Inflammatory macrophage (primary cell): ENCODE measurements at regions not wholly inside any gene's neighbourhood (a gene's known extent, or its start where the extent isn't known, plus 50 kb on each side); places are given as distances from the start of the nearest gene placed in this dataset.
"Not testable (repeated sequence)": the region's sequence is repeated elsewhere in the genome, so short reads cannot be mapped to it uniquely, and the experiment has no call there.

Experiments
- DNase-seq, 2 donors: peaks; one replicate each; pipeline ENCODE4 v3.0.0-alpha.2; 2020 to 2022

DNA sequence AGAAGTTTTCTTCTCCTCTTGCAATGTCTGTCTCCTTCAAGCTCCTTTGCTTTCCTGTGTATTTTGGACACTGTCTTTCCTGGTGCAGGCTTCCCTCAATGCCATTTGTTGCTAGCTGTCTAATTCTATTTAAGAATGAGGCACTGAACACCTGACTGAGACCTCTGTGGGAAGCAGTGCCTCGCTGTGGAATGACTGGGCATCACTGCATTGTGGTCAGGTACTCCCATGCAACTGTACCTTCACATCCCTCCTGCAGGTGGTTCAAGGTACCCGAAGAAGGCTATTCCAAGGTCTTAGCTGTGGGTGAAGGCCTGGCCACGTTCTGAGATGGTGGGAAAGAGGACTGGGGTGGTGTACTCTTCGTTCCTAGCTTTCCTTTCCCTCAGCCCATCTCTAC, 152.8 kb upstream of the CTAGE1 start:
- DNase-seq, result no peak

DNA sequence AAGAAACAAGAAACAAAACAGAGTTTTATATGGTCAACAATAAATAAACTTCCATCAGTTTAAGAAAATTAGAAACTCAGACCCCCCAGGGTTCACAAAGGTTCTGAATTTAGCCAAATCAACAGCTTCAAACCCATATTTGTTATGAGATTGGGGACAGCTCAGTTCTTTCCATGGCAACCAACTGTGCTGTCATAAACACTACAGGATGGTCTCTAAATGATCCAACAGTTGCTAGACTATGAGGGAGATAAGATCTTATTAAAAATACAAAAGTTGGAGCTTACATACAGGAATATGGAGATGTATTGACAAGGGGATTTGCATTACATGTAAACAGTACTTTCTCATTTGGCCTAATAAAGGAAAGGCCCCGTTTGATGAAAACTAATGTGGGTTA, 154.6 kb upstream of the CTAGE1 start:
- no peak for DNase-seq

DNA sequence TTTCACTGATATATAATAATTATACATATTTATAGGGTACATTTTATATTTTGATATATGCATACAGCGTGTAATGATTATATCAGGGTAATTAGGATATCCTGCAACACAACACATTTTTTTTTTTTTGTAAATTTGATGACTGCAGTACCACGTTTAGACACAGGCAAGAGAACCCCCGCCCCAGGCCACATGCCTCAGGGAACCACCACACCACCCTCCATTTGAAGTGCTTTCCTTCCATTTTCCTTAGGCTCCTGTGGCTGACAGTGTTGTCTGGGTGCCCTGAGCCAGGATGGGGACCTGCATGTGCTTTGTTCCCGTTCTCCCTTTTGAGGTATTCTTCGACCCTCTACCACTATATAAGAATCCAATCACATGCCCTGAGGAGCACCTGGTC, 161.6 kb upstream of the CTAGE1 start:
- DNase-seq, result no peak

DNA sequence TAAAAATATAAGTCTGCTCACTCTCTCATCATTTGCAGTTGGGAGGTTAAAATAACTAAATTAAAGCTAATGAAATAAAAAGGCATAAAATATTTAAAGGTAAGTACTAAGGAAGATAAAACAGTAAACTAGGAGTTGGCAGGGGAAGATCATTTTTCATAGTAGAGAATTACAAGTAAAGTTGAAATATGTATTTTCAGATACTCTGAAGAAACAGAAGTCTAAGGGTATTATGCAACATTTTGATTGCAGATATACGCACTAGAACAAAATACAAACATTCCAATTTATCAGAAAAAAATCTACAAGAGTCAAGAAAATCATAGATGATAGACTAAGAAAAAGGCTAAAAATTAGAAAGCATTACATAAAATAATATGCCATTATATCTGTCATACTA, 167.6 kb upstream of the CTAGE1 start:
- DNase-seq, result no peak

DNA sequence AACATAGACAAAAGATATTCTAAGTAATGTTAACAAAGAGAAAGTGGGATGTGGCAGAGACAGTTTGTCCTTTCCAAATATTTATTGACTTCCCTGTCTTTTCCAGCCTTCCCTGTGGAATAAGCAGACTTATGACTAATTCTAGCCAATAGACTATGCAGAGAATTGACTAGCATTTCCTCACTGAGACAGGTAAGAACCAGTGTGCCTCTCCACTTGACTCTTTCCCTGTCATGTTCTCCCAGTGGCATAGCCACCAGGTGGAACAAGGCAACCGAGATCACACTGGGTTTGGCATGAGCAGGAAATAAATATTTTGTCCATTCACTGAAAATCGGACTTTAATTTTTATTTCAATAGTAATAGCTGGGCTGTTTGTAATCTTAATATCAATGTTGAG, 168.1 kb upstream of the CTAGE1 start:
- DNase-seq, result no peak

DNA sequence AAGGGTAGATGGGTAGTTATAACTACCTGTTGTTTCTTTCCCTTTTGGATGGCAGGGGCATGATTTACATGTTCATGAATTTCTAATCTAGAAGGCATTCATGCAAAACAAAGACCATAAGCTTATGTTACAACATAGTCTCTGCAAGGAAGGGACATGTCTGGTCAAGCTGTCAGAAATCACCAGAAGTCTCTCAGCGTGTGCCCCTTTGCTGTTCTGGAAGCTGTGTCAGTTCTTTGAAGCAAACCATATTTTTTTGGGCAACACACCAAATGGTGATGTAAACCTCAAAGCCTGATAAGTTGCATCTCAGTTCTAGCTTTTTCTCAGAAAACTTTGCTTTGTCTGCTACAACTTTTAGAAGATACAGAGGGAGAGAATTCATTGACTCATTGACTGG, 173.5 kb upstream of the CTAGE1 start:
- no peak for DNase-seq

DNA sequence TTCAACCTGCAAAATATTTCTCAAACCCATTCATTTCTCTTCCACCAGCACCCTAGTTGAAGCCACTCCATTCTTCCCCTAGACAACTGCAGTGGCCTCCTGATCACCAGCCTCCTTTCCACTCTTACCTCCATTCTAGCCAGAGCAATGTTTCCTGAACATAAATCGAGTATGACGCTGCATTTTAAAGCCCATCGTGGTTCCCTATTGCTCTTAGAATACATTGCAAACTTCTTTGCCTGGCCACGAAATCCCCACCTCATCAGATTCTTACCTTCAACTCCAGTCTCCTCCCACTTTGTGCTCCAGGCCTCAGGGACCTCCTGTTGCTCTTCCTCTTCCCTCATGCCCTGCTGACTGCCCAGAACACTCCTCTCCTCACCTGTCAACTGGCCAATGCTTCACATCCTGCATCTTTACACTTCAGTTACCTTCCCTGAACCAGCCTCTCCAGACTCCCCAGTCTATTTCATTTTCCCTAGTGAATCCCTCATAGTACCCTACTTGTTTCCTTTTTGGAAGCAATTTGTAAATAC, 176.5 kb upstream of the CTAGE1 start:
- no peak for DNase-seq

DNA sequence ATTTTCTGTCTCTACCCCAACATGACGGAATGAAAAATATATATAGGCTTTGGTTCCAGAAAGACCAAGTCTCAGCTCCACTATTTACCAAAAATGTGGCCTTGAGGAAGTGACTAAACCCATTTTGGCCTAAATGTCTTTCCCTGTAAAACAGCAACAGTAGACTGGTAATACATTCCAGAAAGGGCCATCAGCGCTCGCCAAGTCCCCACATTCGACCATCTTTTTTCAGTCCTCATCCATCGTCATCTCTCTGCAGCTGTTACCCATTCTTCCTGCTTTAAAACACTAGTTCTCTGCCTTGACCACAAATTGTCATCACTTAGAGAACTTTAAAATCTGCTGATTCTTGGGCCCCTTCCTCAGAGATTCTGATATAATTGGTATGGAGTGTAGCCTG, 183.8 kb upstream of the CTAGE1 start:
- DNase-seq, result no peak

DNA sequence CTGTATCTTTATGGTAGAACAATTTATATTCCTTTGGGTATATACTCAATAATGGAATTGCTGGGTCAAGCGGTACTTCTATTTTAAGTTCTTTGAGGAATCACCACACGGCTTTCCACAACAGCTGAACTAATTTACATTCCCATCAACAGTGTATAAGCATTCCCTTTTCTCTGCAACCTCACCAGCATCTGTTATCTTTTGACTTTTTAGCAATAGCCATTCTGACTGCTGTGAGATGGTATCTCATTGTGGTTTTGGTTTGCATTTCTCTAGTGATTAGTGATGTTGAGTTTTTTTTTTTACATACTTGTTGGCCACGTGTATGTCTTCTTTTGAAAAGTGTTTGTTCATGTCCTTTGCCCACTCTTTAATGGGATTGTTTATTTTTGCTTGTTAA, 184.7 kb upstream of the CTAGE1 start:
- DNase-seq, result not testable (repeated sequence)

DNA sequence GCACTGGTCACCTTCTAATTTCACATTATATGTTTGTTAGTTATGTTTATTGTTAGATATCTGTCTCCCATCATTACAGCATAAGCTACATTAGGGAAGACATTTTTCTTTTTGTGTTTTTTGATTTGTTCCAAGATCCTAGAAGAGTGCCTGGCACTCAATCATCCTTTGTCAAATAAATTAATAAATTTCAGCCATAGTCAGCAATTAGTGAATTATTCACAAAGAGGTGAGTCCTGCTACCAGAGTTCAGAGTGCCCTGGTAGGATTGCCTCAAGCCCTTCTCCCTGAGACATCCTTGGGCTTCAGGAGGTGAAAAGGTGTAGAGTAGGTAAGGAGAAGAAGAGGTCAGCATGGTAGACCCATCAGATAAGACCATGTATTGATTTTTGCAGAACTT, 186.2 kb upstream of the CTAGE1 start:
- no peak for DNase-seq

DNA sequence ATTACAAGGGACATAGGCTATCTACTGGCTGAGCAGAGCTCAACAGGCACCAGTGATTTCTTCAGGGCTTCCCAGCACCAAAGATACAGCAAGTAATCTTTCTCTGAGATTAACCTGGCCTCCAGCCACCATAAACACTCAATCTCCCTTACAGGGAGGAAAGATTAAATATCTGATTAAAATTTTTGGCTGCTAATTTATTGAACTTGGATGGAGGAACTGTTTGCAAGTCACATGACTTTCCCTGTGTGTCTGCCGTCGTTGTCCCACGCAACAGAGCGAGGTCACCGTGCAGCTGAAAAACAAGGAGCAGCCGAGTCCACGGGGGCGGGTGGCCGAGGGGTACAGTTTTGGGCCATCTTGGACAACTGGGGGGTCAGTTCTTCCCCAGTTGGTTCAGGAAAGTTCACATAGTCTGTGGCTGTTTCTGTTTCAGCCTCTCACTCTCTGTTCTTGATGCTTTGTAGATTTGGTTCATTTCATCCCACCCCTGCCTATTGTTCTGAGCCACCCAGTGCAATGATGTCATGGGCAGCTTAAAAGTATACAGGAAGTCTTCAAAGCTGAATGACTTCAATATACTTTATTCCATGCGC, 186.8 kb upstream of the CTAGE1 start:
- no peak for DNase-seq

DNA sequence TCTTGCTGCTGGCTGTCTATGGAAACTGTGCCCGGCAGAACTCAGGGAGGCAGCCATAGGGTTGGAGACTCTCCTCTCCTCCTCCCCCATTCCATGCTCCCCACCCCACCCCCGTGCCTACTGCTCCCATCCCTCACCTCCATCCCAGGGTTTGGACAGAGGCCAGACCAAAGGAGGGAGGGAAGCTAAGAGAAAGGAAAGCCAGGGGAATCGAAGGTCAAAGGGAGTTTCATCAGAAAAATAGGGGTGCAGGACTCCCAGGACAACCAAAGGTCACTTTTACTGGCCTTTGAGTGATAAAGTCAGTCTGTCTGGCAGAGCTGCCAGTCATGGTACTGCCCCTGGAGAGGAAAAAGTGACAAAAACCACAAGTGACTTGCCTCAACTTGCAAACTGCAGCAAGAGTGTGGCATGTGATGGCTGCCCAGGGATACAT, 187.3 kb upstream of the CTAGE1 start:
- DNase-seq, result no peak

DNA sequence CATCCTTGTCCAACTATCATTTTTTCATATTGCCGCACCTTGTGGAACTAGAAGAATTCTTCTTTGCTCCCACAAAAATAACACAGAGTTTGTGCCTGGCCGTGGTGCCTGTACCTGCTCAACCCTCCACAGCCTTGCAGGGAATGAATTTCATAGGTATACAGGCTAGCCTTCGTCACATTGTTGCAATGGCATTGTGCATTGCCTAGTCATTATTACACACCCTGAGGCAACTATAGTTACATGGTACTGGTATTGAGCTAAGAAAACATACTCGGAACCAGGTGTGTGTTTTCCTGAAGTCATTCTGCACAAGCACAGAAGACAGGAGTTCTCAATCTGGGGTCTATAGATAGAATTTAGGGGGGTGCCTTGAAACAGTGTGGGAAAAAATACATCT, 188.0 kb upstream of the CTAGE1 start:
- DNase-seq, result no peak

DNA sequence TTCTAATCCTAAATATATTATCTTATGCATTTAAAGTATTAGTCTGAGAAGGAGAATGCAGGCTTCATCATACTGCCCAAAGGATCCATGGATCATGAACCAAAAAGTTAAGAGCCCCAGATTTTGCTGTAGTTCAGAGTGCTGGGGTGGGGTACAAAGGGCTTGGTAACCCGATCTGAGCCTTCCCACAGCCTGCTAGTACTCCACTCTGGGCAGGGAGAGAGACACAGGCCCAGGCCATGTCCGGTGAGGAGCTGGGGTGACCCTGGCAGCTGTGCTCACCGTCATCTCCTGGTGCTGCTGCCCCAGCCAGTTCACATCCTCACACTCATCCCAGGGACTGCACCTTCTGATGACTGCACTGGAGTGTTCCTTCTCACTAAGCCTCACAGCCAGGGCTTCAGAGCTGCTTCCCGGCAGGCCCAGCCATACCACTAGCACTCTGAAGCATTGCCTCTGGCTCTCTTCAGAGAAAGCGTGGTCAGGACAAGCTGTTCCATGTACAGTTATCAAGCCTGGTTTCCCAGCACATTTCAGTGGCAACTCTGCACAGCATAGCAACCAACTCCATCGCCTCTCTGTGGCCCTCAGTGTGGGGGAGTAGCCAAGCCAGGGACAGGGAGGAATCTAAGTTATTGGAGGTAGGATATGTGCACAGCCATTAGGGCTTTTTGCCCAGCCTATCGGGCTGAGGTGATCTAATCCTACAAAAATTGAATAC, 189.0 kb upstream of the CTAGE1 start:
- no peak for DNase-seq

DNA sequence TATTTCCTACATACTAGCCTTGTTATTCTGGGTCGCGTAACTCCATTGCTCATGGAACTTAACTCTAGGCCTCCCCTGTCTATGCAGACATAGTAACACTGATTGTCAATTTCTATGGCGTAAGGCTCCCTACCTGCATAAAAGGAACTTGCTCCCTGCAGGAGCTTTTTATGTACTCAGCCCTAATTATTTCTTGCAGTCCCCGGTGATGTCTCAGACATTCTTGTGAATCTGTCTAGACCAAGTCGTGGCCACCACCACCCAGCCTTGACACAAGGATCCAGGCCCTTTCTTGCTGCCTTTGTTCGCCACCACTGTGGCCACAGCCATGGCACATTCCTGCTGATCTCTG, 189.5 kb upstream of the CTAGE1 start:
- DNase-seq, result no peak

DNA sequence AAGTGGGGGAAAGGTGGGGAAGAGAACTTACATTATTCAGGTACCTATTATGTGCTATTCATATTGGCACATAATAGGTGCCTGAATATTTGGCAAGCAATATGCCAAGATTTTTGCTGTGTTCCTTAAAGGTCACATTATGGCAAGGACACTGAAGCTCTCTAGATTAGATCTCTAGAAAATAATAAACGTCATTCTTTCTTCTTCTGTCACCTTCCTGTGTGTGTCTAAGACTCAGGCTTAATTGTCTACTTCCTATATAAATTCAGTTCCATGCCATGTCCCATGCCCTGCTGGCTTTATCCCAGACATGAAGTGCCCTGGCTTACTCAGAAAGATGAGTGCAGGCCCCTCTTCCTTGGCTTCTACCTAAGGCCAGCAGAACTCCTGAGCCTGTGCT, 191.1 kb upstream of the CTAGE1 start:
- DNase-seq, result no peak

DNA sequence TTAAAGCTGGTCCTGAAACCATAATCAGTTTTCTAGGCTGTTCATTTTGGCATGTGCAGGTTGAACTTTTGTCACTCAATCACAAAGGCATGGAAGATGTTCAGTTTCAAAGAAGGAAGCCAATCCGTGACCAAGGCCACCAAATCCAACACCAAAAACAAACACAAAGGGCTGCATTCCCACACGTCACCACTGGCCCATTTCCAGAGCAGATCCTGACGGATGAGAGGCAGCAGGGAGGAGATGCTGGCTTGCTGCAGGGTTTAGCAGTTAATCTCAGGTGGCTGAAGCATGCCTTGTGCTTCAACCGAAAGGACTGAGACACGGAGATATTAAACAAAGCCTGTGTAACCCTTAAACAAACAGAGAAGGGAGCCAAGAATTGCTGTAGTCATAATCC, 191.9 kb upstream of the CTAGE1 start:
- DNase-seq, result no peak

DNA sequence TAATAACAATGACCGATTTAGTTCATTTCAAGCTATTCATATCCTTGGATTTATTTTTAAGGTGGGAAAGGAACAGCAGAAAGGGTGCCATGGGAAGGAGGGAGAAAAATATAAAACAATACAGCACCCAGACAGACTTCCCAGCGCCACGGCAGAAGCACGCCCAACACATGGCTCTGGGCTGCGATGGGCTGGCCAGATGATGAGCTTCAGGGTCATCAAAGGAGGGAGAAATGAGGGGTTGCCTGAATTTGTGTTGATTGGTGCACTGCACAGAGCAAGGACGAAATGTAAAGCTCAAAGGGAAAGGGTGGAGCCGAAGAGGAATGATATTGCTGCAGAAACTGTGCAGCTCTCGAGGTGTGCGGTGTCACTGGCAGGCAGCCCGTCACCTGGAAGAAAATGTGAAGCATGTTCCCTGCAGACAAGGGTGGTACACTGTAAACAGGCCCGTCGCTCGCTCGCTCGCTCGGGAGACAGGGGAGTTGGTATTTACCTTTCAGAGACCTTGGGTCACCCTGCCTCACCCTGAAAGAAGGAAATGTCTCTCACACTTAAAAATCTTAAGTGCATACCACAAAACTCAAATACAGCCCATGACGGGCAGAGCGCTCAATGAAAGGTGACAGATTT, 195.5 kb upstream of the CTAGE1 start:
- no peak for DNase-seq

DNA sequence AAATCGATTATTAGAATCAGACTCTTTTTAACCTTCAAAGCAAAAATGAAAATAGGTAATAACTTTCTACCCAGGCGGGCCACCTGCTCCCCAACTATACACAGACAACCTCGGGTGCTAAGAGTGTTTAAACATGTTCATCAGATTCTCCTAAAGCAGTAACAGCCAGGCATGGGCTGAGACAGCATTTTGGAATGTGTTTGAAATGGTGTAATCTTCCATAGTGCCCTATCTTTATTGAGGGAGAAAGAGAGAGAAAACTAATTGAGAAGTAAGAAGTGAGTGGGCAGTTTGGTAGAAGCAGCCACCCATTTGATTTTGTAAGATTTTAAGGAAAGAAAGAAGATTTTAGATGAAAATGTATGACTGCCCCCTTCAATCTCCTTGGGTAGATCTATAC, 196.1 kb upstream of the CTAGE1 start:
- DNase-seq, result no peak

DNA sequence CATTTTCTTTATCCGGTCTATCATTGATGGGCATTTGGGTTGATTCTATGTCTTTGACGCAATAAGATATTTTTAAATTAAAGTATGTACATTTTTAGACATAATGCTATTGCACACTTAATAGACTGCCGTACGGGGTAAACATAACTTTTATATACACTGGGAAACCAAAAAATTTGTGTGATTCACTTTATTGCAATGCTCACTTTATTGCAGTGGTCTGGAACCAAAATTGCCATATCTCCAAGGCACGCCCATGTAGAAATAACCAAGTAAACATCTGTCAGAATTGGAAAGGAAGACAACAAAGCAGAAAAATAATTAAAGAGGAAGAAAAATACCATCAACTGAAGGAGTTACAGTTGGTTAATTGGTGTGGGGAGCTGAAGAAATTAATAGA, 205.8 kb upstream of the CTAGE1 start:
- no peak for DNase-seq

DNA sequence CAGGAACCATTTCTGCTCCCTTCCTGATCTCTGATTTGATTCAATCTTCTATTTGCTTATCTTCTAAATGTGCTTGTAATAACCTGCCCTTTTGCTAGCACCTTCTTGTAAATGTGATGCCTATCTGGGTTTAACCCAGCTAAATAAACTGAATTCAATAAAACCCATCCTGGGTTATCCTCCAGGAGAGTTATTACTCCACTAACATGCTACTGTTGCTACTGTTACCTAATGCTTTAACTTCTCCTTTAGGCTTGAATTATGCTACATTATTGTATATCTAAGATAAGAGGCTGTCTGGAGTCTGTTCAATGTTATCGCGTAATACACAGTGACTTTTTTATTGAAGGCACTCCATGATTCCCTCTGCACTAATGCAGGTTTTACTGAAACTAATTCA, 206.5 kb upstream of the CTAGE1 start:
- no peak for DNase-seq

DNA sequence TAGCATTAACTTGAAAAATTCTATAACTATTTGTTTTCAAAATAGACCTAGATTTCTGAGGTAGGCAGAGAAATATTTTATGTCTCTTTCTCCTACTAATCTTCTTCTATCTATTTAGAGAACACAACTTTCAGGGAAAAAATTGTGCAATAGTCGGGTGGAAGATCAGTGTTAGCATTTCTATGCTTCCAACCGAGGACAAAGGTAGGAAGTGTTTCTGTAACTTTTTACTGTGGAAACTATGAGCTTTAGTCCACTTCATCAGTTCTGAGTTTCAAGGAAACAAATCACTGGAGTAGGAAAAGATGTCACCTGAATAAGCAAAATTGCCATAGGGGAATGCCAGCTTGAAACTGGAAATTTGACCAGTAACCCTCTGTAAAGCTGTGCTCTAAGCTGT, 207.7 kb upstream of the CTAGE1 start:
- no peak for DNase-seq

DNA sequence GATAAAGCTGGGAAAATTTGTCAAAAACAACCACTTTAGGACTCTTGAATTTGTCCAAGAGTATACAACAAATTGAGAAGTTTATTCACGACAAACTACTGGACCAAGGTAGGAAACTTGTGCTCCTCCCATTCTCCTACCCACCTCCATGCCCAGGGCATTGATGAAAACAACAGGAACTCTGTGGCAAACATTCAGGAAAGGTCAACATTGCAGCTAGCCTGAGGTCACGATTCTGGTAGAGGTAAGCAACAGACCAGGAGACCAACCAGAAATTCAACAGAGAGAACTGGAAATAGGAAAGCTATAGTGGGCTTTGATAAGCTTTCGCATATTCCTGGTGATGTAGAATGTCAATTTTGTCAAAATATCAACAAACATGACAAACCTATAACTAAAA, 209.1 kb upstream of the CTAGE1 start:
- DNase-seq, result no peak

DNA sequence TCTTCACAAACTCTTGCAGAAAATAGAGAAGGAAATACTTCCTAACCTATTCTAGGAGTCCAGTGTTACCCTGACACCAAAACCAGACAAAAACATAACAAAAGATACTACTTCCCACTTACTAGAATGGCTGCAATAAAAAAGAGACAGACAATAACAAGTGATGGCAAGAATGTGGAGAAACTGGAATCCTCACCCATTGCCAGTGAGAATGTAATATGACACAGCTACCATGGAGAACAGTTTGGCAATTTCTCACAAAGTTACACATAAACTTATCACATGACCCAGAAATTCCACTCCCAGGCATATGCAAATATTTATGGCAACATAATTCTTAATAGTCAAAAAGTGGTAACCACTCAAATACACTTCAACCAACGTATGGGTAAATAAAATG, 209.8 kb upstream of the CTAGE1 start:
- DNase-seq, result no peak
